HEK293T (cell line): ENCODE measurements at regions not wholly inside any gene's neighbourhood (a gene's known extent, or its start where the extent isn't known, plus 50 kb on each side); places are given as distances from the start of the nearest gene placed in this dataset.

Experiments
- BHLHE40 ChIP-seq: fragments of 450-650 bp; IDR thresholded peaks from 2 replicates; pipeline ENCODE4 v1.6.1; 2016; ENCODE audit warnings: mild to moderate bottlenecking, moderate library complexity, borderline replicate concordance
- CTBP1 ChIP-seq: fragments of 450-650 bp; IDR thresholded peaks from 2 replicates; pipeline ENCODE4 v1.6.1; 2016; ENCODE audit warnings: borderline replicate concordance
- FOXA1 ChIP-seq: fragments of 450-650 bp; IDR thresholded peaks from 2 replicates; pipeline ENCODE4 v1.6.1; 2016; ENCODE audit warnings: mild to moderate bottlenecking
- FOXK2 ChIP-seq: fragments of 450-650 bp; IDR thresholded peaks from 2 replicates; pipeline ENCODE4 v1.6.1; 2016; ENCODE audit warnings: mild to moderate bottlenecking
- FOXM1 ChIP-seq: fragments of 450-650 bp; IDR thresholded peaks from 2 replicates; pipeline ENCODE4 v1.6.1; 2017; ENCODE audit warnings: mild to moderate bottlenecking, borderline replicate concordance
- ZNF384 ChIP-seq: fragments of 450-650 bp; IDR thresholded peaks from 2 replicates; pipeline ENCODE4 v1.6.1; 2016
- TF ChIP-seq, protein P1 (sequence below): fragments of 450-650 bp; IDR thresholded peaks from 2 replicates; pipeline ENCODE4 v1.6.1; 2016

GRCh38 chr6:28709478-28710349 lies 184.0 kb downstream of the GPX5 start:
- TF ChIP-seq FOXM1 = no peak
- TF ChIP-seq FOXK2 = no peak
- TF ChIP-seq FOXA1 = no peak
- TF ChIP-seq, protein P1, sequence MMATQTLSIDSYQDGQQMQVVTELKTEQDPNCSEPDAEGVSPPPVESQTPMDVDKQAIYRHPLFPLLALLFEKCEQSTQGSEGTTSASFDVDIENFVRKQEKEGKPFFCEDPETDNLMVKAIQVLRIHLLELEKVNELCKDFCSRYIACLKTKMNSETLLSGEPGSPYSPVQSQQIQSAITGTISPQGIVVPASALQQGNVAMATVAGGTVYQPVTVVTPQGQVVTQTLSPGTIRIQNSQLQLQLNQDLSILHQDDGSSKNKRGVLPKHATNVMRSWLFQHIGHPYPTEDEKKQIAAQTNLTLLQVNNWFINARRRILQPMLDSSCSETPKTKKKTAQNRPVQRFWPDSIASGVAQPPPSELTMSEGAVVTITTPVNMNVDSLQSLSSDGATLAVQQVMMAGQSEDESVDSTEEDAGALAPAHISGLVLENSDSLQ = peak; percentile 81
- TF ChIP-seq CTBP1 = no peak
- TF ChIP-seq BHLHE40 = no peak
- no peak for TF ChIP-seq ZNF384
